ENCODE measurements at regions not wholly inside any gene's neighbourhood (a gene's known extent, or its start where the extent isn't known, plus 50 kb on each side); places are given as distances from the start of the nearest gene placed in this dataset.

- TF ChIP-seq ZBTB33 (IDR thresholded peaks at IDR 0.05; ENCODE audit: borderline replicate concordance, low read depth): no peak
Observed at GRCh38 chr3:127424766-127425504, 137.1 kb upstream of the PRR20G start (continued).

GRCh38 chr3:127423856-127424765 lies 136.3 kb upstream of the PRR20G start:
- Histone ChIP-seq H3K4me2 (no peak overlapping the region), H3K9me3 (no peaks in the 10 kb centered on the region), H3F3A (replicated peaks; ENCODE audit: insufficient read depth) (no peaks in the 10 kb centered on the region), H3K4me1 (ENCODE audit: control insufficient read depth in 1 of 2, insufficient read depth in 2 of 2, low read depth in 1 of 2, low read length in 1 of 2) (peaks cover 0 to 4% of the 10 kb centered on the region in 2 experiments; a peak in 2 of 4 replicates), H3K27ac (ENCODE audit: low read depth in 2 of 2, low read length in 1 of 2) (no peak overlapping the region), H2AFZ (ENCODE audit: low read depth) (no peak overlapping the region), H3K36me3 (replicated peaks in 1 of 2; ENCODE audit: control insufficient read depth in 1 of 2, insufficient read depth in 2 of 2, low read length in 1 of 2) (no peaks in the 10 kb centered on the region), H3K9me2 (no peaks in the 10 kb centered on the region), H4K20me1 (ENCODE audit: insufficient read depth) (no peaks in the 10 kb centered on the region), H3K4me3 (ENCODE audit: low read depth in 2 of 2, low read length in 1 of 2) (no peak overlapping the region), H3K79me2 (ENCODE audit: insufficient read depth) (no peaks in the 10 kb centered on the region), H3K27me3 (ENCODE audit: insufficient read depth) (peaks cover 8% of the 10 kb centered on the region; the same call in 1 of the 2 replicates), H3K9ac (no peak overlapping the region)
- ChIA-PET CTCF (interaction anchor here (0.5 to 3.1 kb wide), 4 partner anchors 9 to 22 kb away, joined by 3 to 10 read pairs (median 4); no protein-coding TSS in a partner anchor), POLR2A (no interaction called here)
- 78% methylated on average over 19 of the region's 23 CpGs for WGBS (ENCODE audit: low lambda C conversion rate)
- no peak for DNase-seq
- no peak for TF ChIP-seq MAX (IDR thresholded peaks at IDR 0.05; ENCODE audit: low read depth)
- TF ChIP-seq FOXJ3 (CRISPR knock-in tag; IDR thresholded peaks at IDR 0.05): no peak
- TF ChIP-seq TCF12 (IDR thresholded peaks at IDR 0.05): no peak
- no peak for TF ChIP-seq CHD2 (IDR thresholded peaks at IDR 0.05; ENCODE audit: low read length, partially characterized antibody)
- no peak for TF ChIP-seq TEAD4 (IDR thresholded peaks at IDR 0.05; ENCODE audit: borderline replicate concordance, insufficient read depth)
- no peak for TF ChIP-seq MXI1 (IDR thresholded peaks at IDR 0.05; ENCODE audit: low read depth, low read length)
- no peak for TF ChIP-seq GABPA (IDR thresholded peaks at IDR 0.05; ENCODE audit: low read depth)
- no peak for TF ChIP-seq FOSL2 (IDR thresholded peaks at IDR 0.05; ENCODE audit: borderline replicate concordance, low read depth)
- no peak for TF ChIP-seq EZH2phosphoT487 (IDR thresholded peaks at IDR 0.05; ENCODE audit: borderline replicate concordance, low read depth)
- no peak for TF ChIP-seq RAD21 (IDR thresholded peaks at IDR 0.05; ENCODE audit: low read length)
- no peak for TF ChIP-seq JUND (IDR thresholded peaks at IDR 0.05)
- no peak for TF ChIP-seq REST (IDR thresholded peaks at IDR 0.05; ENCODE audit: low read depth, low read length)
- TF ChIP-seq IRF3 (IDR thresholded peaks at IDR 0.05; ENCODE audit: low read depth, low read length): no peak
- no peak for TF ChIP-seq USF1 (IDR thresholded peaks at IDR 0.05; ENCODE audit: borderline replicate concordance, low read depth)
- TF ChIP-seq TAF1 (IDR thresholded peaks at IDR 0.05; ENCODE audit: borderline replicate concordance, low read depth, low read length): no peak
- TF ChIP-seq USF2 (IDR thresholded peaks at IDR 0.05; ENCODE audit: borderline replicate concordance, low read depth, low read length): no peak
- no peak for TF ChIP-seq RCOR1 (IDR thresholded peaks at IDR 0.05; ENCODE audit: low read length)
- no peak for TF ChIP-seq SMC3 (IDR thresholded peaks at IDR 0.05; ENCODE audit: low read depth, low read length)

Measured in SK-N-SH (cell line).